ENCODE measurements at regions not wholly inside any gene's neighbourhood (a gene's known extent, or its start where the extent isn't known, plus 50 kb on each side); places are given as distances from the start of the nearest gene placed in this dataset.
"Not testable (repeated sequence)": the region's sequence is repeated elsewhere in the genome, so short reads cannot be mapped to it uniquely, and the experiment has no call there.

- no peaks in the 10 kb centered on the region for H3K4me1 ChIP-seq (ENCODE audit: control insufficient read depth in 3 of 3, insufficient read depth in 2 of 3, low read depth in 1 of 3, low read length in 2 of 3)
- no peak for DNase-seq
- no peak overlapping the region for H3K4me3 ChIP-seq (ENCODE audit: low read depth in 1 of 3, low read length in 3 of 3)
- FAIRE-seq: no peak
- peaks cover 4 to 6% of the 10 kb centered on the region in 2 donors for H3K9me3 ChIP-seq (ENCODE audit: control insufficient read depth in 2 of 2, insufficient read depth in 1 of 2, low read depth in 1 of 2, low read length in 1 of 2)
- H3K36me3 ChIP-seq (ENCODE audit: control insufficient read depth in 3 of 3, insufficient read depth in 2 of 3, low read depth in 1 of 3, low read length in 3 of 3): no peaks in the 10 kb centered on the region
- no peak overlapping the region for H3K27ac ChIP-seq (ENCODE audit: low read depth in 1 of 3, low read length in 2 of 3)
- WGBS, 3 donors: 70 to 78% (median 71%) methylated on average over 3 of the region's 3 CpGs
- no peaks in the 10 kb centered on the region for H3K27me3 ChIP-seq (ENCODE audit: control insufficient read depth in 3 of 3, insufficient read depth in 3 of 3, low read length in 3 of 3)
These were observed 68.0 kb downstream of the CBLN4 start for GRCh38 chr20:55937283-55937682.

GRCh38 chr20:55936209-55936595, 69.1 kb downstream of the CBLN4 start:
- Histone ChIP-seq H3K9me3 (ENCODE audit: control insufficient read depth in 2 of 2, insufficient read depth in 1 of 2, low read depth in 1 of 2, low read length in 1 of 2) (peaks cover 4 to 6% of the 10 kb centered on the region in 2 donors), H3K27ac (ENCODE audit: low read depth in 1 of 3, low read length in 2 of 3) (no peak overlapping the region), H3K4me1 (ENCODE audit: control insufficient read depth in 3 of 3, insufficient read depth in 2 of 3, low read depth in 1 of 3, low read length in 2 of 3) (no peaks in the 10 kb centered on the region), H3K27me3 (ENCODE audit: control insufficient read depth in 3 of 3, insufficient read depth in 3 of 3, low read length in 3 of 3) (no peaks in the 10 kb centered on the region), H3K4me3 (ENCODE audit: low read depth in 1 of 3, low read length in 3 of 3) (no peak overlapping the region), H3K36me3 (ENCODE audit: control insufficient read depth in 3 of 3, insufficient read depth in 2 of 3, low read depth in 1 of 3, low read length in 3 of 3) (no peaks in the 10 kb centered on the region)
- FAIRE-seq (no peak), DNase-seq (no peak)
- WGBS, 3 donors: 72 to 86% (median 83%) methylated on average over 2 of the region's 2 CpGs

GRCh38 chr20:55935448-55936208, 69.7 kb downstream of the CBLN4 start:
- WGBS, 3 donors: 37 to 49% (median 47%) methylated on average over 3 of the region's 3 CpGs
- Histone ChIP-seq H3K4me1 (ENCODE audit: control insufficient read depth in 3 of 3, insufficient read depth in 2 of 3, low read depth in 1 of 3, low read length in 2 of 3) (no peaks in the 10 kb centered on the region), H3K27ac (ENCODE audit: low read depth in 1 of 3, low read length in 2 of 3) (no peak overlapping the region), H3K27me3 (ENCODE audit: control insufficient read depth in 3 of 3, insufficient read depth in 3 of 3, low read length in 3 of 3) (no peaks in the 10 kb centered on the region), H3K9me3 (ENCODE audit: control insufficient read depth in 2 of 2, insufficient read depth in 1 of 2, low read depth in 1 of 2, low read length in 1 of 2) (peaks cover 4 to 6% of the 10 kb centered on the region in 2 donors), H3K4me3 (ENCODE audit: low read depth in 1 of 3, low read length in 3 of 3) (no peak overlapping the region), H3K36me3 (ENCODE audit: control insufficient read depth in 3 of 3, insufficient read depth in 2 of 3, low read depth in 1 of 3, low read length in 3 of 3) (no peaks in the 10 kb centered on the region)
- no peak for DNase-seq
- no peak for FAIRE-seq

GRCh38 chr20:55934146-55934545, 71.2 kb downstream of the CBLN4 start:
- WGBS, 3 donors: 83 to 93% (median 85%) methylated on average over 2 of the region's 2 CpGs
- DNase-seq (no peak), FAIRE-seq (no peak)
- peaks cover 4 to 6% of the 10 kb centered on the region in 2 donors for H3K9me3 ChIP-seq (ENCODE audit: control insufficient read depth in 2 of 2, insufficient read depth in 1 of 2, low read depth in 1 of 2, low read length in 1 of 2)
- H3K27ac ChIP-seq (ENCODE audit: low read depth in 1 of 3, low read length in 2 of 3): no peak overlapping the region
- no peaks in the 10 kb centered on the region for H3K27me3 ChIP-seq (ENCODE audit: control insufficient read depth in 3 of 3, insufficient read depth in 3 of 3, low read length in 3 of 3)
- H3K4me3 ChIP-seq (ENCODE audit: low read depth in 1 of 3, low read length in 3 of 3): no peak overlapping the region
- no peaks in the 10 kb centered on the region for H3K36me3 ChIP-seq (ENCODE audit: control insufficient read depth in 3 of 3, insufficient read depth in 2 of 3, low read depth in 1 of 3, low read length in 3 of 3)
- H3K4me1 ChIP-seq (ENCODE audit: control insufficient read depth in 3 of 3, insufficient read depth in 2 of 3, low read depth in 1 of 3, low read length in 2 of 3): no peaks in the 10 kb centered on the region

GRCh38 chr20:55930876-55931275, 74.4 kb downstream of the CBLN4 start:
- 52 to 71% (median 58%) methylated on average over 2 of the region's 2 CpGs for WGBS, 3 donors
- DNase-seq; FAIRE-seq; H3K4me1 ChIP-seq (ENCODE audit: control insufficient read depth in 3 of 3, insufficient read depth in 2 of 3, low read depth in 1 of 3, low read length in 2 of 3); H3K27me3 ChIP-seq (ENCODE audit: control insufficient read depth in 3 of 3, insufficient read depth in 3 of 3, low read length in 3 of 3); H3K4me3 ChIP-seq (ENCODE audit: low read depth in 1 of 3, low read length in 3 of 3); H3K27ac ChIP-seq (ENCODE audit: low read depth in 1 of 3, low read length in 2 of 3); H3K36me3 ChIP-seq (ENCODE audit: control insufficient read depth in 3 of 3, insufficient read depth in 2 of 3, low read depth in 1 of 3, low read length in 3 of 3); H3K9me3 ChIP-seq (ENCODE audit: control insufficient read depth in 2 of 2, insufficient read depth in 1 of 2, low read depth in 1 of 2, low read length in 1 of 2): not testable (repeated sequence)

GRCh38 chr20:55928266-55928665, 77.1 kb downstream of the CBLN4 start:
- Histone ChIP-seq H3K4me3 (ENCODE audit: low read depth in 1 of 3, low read length in 3 of 3) (no peak overlapping the region), H3K36me3 (ENCODE audit: control insufficient read depth in 3 of 3, insufficient read depth in 2 of 3, low read depth in 1 of 3, low read length in 3 of 3) (no peaks in the 10 kb centered on the region), H3K4me1 (ENCODE audit: control insufficient read depth in 3 of 3, insufficient read depth in 2 of 3, low read depth in 1 of 3, low read length in 2 of 3) (no peaks in the 10 kb centered on the region), H3K27ac (ENCODE audit: low read depth in 1 of 3, low read length in 2 of 3) (no peak overlapping the region), H3K9me3 (ENCODE audit: control insufficient read depth in 2 of 2, insufficient read depth in 1 of 2, low read depth in 1 of 2, low read length in 1 of 2) (peaks cover under 1 to 3% of the 10 kb centered on the region in 2 donors), H3K27me3 (ENCODE audit: control insufficient read depth in 3 of 3, insufficient read depth in 3 of 3, low read length in 3 of 3) (no peaks in the 10 kb centered on the region)
- DNase-seq (no peak), FAIRE-seq (no peak)
- WGBS, 3 donors: 59 to 60% (median 59%) methylated on average over 3 of the region's 3 CpGs

GRCh38 chr20:55919956-55920355, 85.4 kb downstream of the CBLN4 start:
- Histone ChIP-seq H3K4me3 (ENCODE audit: low read depth in 1 of 3, low read length in 3 of 3) (no peak overlapping the region), H3K4me1 (ENCODE audit: control insufficient read depth in 3 of 3, insufficient read depth in 2 of 3, low read depth in 1 of 3, low read length in 2 of 3) (no peaks in the 10 kb centered on the region), H3K9me3 (ENCODE audit: control insufficient read depth in 2 of 2, insufficient read depth in 1 of 2, low read depth in 1 of 2, low read length in 1 of 2) (peaks cover 0 to 3% of the 10 kb centered on the region in 2 donors), H3K27ac (ENCODE audit: low read depth in 1 of 3, low read length in 2 of 3) (no peak overlapping the region), H3K27me3 (ENCODE audit: control insufficient read depth in 3 of 3, insufficient read depth in 3 of 3, low read length in 3 of 3) (peaks cover 0 to 2% (median 0%) of the 10 kb centered on the region in 3 donors), H3K36me3 (ENCODE audit: control insufficient read depth in 3 of 3, insufficient read depth in 2 of 3, low read depth in 1 of 3, low read length in 3 of 3) (no peaks in the 10 kb centered on the region)
- FAIRE-seq: no peak
- DNase-seq: no peak

GRCh38 chr20:55919319-55919718, 86.0 kb downstream of the CBLN4 start:
- Histone ChIP-seq H3K4me1 (ENCODE audit: control insufficient read depth in 3 of 3, insufficient read depth in 2 of 3, low read depth in 1 of 3, low read length in 2 of 3) (no peaks in the 10 kb centered on the region), H3K27ac (ENCODE audit: low read depth in 1 of 3, low read length in 2 of 3) (no peak overlapping the region), H3K4me3 (ENCODE audit: low read depth in 1 of 3, low read length in 3 of 3) (no peak overlapping the region), H3K36me3 (ENCODE audit: control insufficient read depth in 3 of 3, insufficient read depth in 2 of 3, low read depth in 1 of 3, low read length in 3 of 3) (no peaks in the 10 kb centered on the region), H3K9me3 (ENCODE audit: control insufficient read depth in 2 of 2, insufficient read depth in 1 of 2, low read depth in 1 of 2, low read length in 1 of 2) (peaks cover 0 to 2% of the 10 kb centered on the region in 2 donors), H3K27me3 (ENCODE audit: control insufficient read depth in 3 of 3, insufficient read depth in 3 of 3, low read length in 3 of 3) (peaks cover 0 to 2% (median 0%) of the 10 kb centered on the region in 3 donors)
- DNase-seq: no peak
- no peak for FAIRE-seq
- WGBS, 3 donors: 3 to 24% (median 4%) methylated on average over 1 of the region's 1 CpG

GRCh38 chr20:55918471-55918870, 86.8 kb downstream of the CBLN4 start:
- Histone ChIP-seq H3K27me3 (ENCODE audit: control insufficient read depth in 3 of 3, insufficient read depth in 3 of 3, low read length in 3 of 3) (peaks cover 0 to 2% (median 0%) of the 10 kb centered on the region in 3 donors), H3K36me3 (ENCODE audit: control insufficient read depth in 3 of 3, insufficient read depth in 2 of 3, low read depth in 1 of 3, low read length in 3 of 3) (no peaks in the 10 kb centered on the region), H3K9me3 (ENCODE audit: control insufficient read depth in 2 of 2, insufficient read depth in 1 of 2, low read depth in 1 of 2, low read length in 1 of 2) (peaks cover 2% of the 10 kb centered on the region in 2 donors), H3K4me3 (ENCODE audit: low read depth in 1 of 3, low read length in 3 of 3) (no peak overlapping the region), H3K27ac (ENCODE audit: low read depth in 1 of 3, low read length in 2 of 3) (no peak overlapping the region), H3K4me1 (ENCODE audit: control insufficient read depth in 3 of 3, insufficient read depth in 2 of 3, low read depth in 1 of 3, low read length in 2 of 3) (no peaks in the 10 kb centered on the region)
- DNase-seq (no peak), FAIRE-seq (no peak)
- whole genome bisulfite sequencing, 3 donors: 72 to 79% (median 78%) methylated on average over 2 of the region's 2 CpGs
